Adrenal gland (tissue), 9 donors: ENCODE measurements at regions not wholly inside any gene's neighbourhood (a gene's known extent, or its start where the extent isn't known, plus 50 kb on each side); places are given as distances from the start of the nearest gene placed in this dataset.

Source experiments
- DNase-seq, 7 donors: peaks; one replicate each; pipeline ENCODE4 v3.0.0-alpha.2; 2019 to 2020
- H3K27ac ChIP-seq, 5 donors: fragments of 200-600 bp; sonication (generic) in 4 of 5; 1 replicate in 3 of 5; 2 replicates in 2 of 5; pipeline versions ENCODE4 v1.5.1 to v1.8.0; 2016 to 2020; ENCODE audit warnings: mild to moderate bottlenecking in 1 of 5
- H3K27me3 ChIP-seq: fragments of 200-600 bp; 2 replicates; pipeline ENCODE4 v1.8.0; 2021
- H3K36me3 ChIP-seq, 2 donors: fragments of 200-600 bp; replicated peaks in 1 of 2; 1 replicate in 1 of 2; 2 replicates in 1 of 2; pipeline versions ENCODE4 v1.5.1 to v1.8.0; 2018 to 2022
- H3K4me1 ChIP-seq, 2 donors: fragments of 200-600 bp; replicated peaks in 1 of 2; 1 replicate in 1 of 2; 2 replicates in 1 of 2; pipeline versions ENCODE4 v1.5.1 to v1.8.0; 2018 to 2021
- H3K4me3 ChIP-seq, 4 donors: fragments of 200-600 bp; sonication (generic) in 3 of 4; one replicate each; pipeline ENCODE4 v1.5.1; 2016 to 2018
- H3K9me3 ChIP-seq, 3 donors: fragments of 200-600 bp; sonication (generic) in 1 of 3; replicated peaks in 1 of 3; 1 replicate in 2 of 3; 2 replicates in 1 of 3; pipeline versions ENCODE4 v1.5.1 to v1.8.0; 2016 to 2021
- CTCF ChIP-seq, 6 experiments: fragments of 450-650 bp in 4 of 6; fragments of 200-600 bp in 2 of 6; sonication (generic) in 1 of 6; IDR thresholded peaks; 1 replicate in 5 of 6; 2 replicates in 1 of 6; pipeline versions ENCODE4 v1.5.1 to v1.8.0; 2016 to 2021; ENCODE audit warnings: antibody characterized with exemption in 6 of 6, mild to moderate bottlenecking in 2 of 6, moderate library complexity in 1 of 6
- POLR2A ChIP-seq, 2 donors: fragments of 450-650 bp; IDR thresholded peaks; one replicate each; pipeline ENCODE4 v1.6.1; 2017; ENCODE audit warnings: antibody characterized with exemption in 2 of 2, mild to moderate bottlenecking in 2 of 2, moderate library complexity in 1 of 2
- WGBS, 4 donors: extraction: QIAGEN DNeasy Blood & Tissue Kit in 2 of 4; methylation state at CpG; one replicate each; pipeline versions ENCODE4 v1.1.5 to v1.1.7; 2013 to 2017; 5-methylcytosine and 5-hydroxymethylcytosine counted together
- intact Hi-C, 2 donors: fragments of 100-400 bp; cut with DNase I; formaldehyde crosslinking; loops; one replicate each; pipeline versions ENCODE4 v1.14.1 to v1.15.0; 2022 to 2023
- donor health status: healthy with polysubstance abuse.
- donor health status: Bipolar disorder and iron deficiency.
- donor health status: DM: yes; HTN: yes; CAD: no.
- donor health status: DM: no; HTN: no; CAD: no.
- donor health status: DM: no; HTN: no; CAD: no.

- peak in 1 of 7 donors; percentile 13 for DNase-seq
- Histone ChIP-seq H3K4me3 (no peak overlapping the region), H3K9me3 (no peaks in the 10 kb centered on the region), H3K36me3 (no peaks in the 10 kb centered on the region), H3K27me3 (no peaks in the 10 kb centered on the region), H3K27ac (peak overlapping the region in 3 of 5 donors; percentile 16 to 48 (median 47)), H3K4me1 (peaks cover 0 to 10% of the 10 kb centered on the region in 2 donors)
- WGBS, 4 donors, result 45 to 70% (median 66%) methylated on average over 1 of the region's 1 CpG
- TF ChIP-seq POLR2A (IDR thresholded peaks at IDR 0.05) (no peak), CTCF (IDR thresholded peaks at IDR 0.05) (no peak)
- intact Hi-C loops, result no loop called here
These were observed 457.0 kb downstream of the USP25 start for GRCh38 chr21:16186742-16187141.

GRCh38 chr21:16187603-16188301 lies 458.0 kb downstream of the USP25 start:
- Histone ChIP-seq H3K4me3 (no peak overlapping the region), H3K27ac (no peak overlapping the region), H3K27me3 (no peaks in the 10 kb centered on the region), H3K4me1 (peaks cover 0 to 10% of the 10 kb centered on the region in 2 donors), H3K36me3 (no peaks in the 10 kb centered on the region), H3K9me3 (no peaks in the 10 kb centered on the region)
- intact Hi-C loops, result no loop called here
- 71 to 77% (median 75%) methylated on average over 2 of the region's 2 CpGs for WGBS, 4 donors
- DNase-seq, result no peak
- TF ChIP-seq CTCF (IDR thresholded peaks at IDR 0.05) (no peak), POLR2A (IDR thresholded peaks at IDR 0.05) (no peak)

- intact Hi-C loops, result no loop called here
- Histone ChIP-seq H3K9me3 (no peaks in the 10 kb centered on the region), H3K4me3 (no peak overlapping the region), H3K27me3 (no peaks in the 10 kb centered on the region), H3K27ac (peak overlapping the region in 1 of 5 donors; percentile 84), H3K4me1 (peaks cover 7 to 9% of the 10 kb centered on the region in 2 donors), H3K36me3 (no peaks in the 10 kb centered on the region)
- peak in 3 of 7 donors; percentile 35 to 43 (median 39) for DNase-seq
- WGBS, 4 donors, result 62 to 78% (median 68%) methylated on average over 2 of the region's 2 CpGs
- TF ChIP-seq POLR2A (IDR thresholded peaks at IDR 0.05) (no peak), CTCF (IDR thresholded peaks at IDR 0.05) (no peak)
These were observed 463.1 kb downstream of the USP25 start for GRCh38 chr21:16192902-16193301.

DNA sequence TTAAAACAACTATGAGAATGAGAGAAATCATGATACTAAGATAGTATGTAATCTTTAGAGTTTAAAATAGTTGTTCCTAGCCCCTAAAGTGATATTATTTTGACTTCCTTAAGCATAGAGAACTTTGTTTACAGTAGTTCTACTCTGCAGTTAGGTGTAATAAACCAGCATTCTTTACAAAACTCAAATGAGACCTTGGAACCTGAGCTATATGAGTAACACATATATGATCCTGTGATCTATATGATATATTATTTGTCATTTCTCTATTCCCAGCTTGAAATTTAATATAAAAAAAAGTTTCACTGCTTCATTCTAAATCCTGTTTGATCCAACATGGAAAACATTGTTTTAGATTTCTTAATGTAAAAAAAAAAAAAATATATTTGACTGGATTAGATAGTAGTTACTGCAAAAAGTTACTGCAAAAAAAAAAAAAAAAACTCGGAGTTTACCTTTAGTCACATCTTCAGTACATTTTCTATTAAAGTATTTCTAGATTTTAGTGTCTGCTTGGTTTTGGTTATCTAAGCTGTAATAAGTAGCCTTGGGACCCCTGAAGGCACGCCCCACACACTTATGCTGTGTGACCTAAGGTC lies 463.8 kb downstream of the USP25 start:
- Histone ChIP-seq H3K27ac (peak overlapping the region; percentile 66 to 89 (median 84)), H3K4me3 (peak overlapping the region in 2 of 4 donors; percentile 29 to 56), H3K36me3 (no peaks in the 10 kb centered on the region), H3K4me1 (peaks cover 7 to 9% of the 10 kb centered on the region in 2 donors), H3K27me3 (no peaks in the 10 kb centered on the region), H3K9me3 (no peaks in the 10 kb centered on the region)
- WGBS, 4 donors, result 7 to 18% (median 7%) methylated on average over 2 of the region's 2 CpGs
- no peak for TF ChIP-seq POLR2A (IDR thresholded peaks at IDR 0.05)
- TF ChIP-seq CTCF (IDR thresholded peaks at IDR 0.05), result no peak
- intact Hi-C loops, result no loop called here
- peak in 1 of 7 donors; percentile 37 for DNase-seq
